COLO668 (cell line): ENCODE measurements at regions not wholly inside any gene's neighbourhood (a gene's known extent, or its start where the extent isn't known, plus 50 kb on each side); places are given as distances from the start of the nearest gene placed in this dataset.

Experiments used
- DNase-seq: peaks from one replicate; lab custom pipeline; 2025; ENCODE audit not compliant: unreplicated experiment; lab: John Stamatoyannopoulos, UW

DNA sequence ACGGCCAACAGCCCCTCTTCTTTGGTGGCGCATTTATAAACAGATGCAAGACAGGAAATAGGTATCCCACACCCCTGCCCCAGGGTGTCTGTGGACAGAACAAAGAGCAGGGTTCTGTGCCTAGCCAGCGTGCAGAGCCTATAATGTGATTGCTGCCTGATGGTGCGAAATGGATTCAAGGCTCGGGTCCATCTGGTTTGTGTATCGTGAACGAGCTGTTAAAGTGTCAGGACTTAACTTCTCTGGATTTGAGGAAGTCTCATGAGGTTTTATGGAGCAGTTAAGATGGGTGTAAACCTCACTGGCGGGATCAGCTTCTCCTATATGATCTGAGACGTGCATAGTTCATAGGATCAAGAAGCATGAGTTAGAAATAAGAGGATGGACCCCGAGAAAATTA, 388.7 kb upstream of the TBX3 start:
- DNase-seq, result no peak

DNA sequence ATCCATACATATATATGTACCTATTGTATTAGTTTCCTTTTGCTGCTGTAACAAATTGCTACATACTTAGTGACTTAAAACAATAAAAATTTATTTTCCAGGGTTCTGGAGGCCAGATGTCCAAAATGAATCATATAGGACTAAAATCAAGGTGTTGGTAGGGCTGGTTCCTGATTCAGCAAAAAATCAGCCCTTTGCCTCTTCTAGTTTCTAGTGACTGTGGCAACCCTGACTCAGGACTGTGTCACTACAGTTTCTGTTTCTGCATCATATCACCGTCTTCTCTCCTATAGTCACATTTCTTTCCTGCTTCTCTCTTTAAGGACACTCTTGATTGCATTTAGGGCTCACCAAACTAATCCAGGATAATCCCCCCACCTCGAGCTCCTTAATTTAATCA, 386.3 kb upstream of the TBX3 start:
- DNase-seq, result no peak

GRCh38 chr12:115064296-115064695, 380.3 kb upstream of the TBX3 start:
- DNase-seq, result no peak

DNA sequence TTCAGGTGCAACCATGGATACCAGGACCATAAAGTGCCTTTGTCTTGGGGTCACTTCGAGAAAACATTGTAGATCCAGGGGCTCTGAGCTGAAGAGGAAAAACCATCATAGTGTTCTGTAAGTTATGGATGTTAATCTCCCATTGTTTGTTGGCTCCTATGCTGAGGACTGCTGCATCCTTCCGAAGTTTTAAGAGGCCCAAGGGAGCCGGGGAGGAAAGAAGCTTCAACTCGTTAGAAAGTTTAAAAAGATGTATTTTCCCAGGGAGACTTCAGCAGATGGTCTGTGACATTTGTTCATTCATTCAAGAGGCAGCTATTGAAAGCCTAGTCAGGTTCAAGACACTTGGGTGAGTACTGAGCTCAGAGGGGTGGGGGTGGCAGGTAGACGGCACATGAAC, 378.8 kb upstream of the TBX3 start:
- DNase-seq, result no peak

DNA sequence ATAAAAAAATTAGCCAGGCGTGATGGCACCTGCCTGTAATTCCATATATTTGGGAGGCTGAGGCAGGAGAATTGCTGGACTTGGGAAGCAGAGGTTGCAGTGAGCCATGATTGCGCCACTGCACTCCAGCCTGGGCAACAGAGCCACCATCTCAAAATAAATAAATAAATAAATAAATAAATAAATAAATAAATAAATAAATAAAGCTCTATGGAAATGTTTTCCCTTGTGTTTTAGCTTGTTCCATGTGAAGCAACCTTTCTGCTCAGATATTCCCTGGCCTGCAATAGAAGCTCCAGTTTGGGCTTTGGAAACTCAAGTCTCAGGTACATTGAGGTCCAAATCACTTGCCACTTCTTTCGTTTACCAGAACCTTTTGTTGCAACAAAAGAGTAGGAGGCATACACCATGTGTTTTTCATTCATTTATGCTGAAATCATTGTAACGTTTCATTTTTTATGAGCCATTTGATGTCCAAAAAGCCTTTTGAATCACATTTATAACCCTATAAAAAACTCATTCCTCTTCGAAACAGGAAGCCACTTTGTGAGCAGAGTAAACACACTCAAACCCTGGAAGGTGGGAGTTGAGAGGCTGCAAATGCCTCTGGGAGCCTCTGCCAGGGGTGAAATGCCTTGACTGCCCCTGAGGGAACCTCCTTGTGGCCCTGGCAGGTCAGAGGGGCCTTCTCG, 376.6 kb upstream of the TBX3 start:
- DNase-seq, result no peak

DNA sequence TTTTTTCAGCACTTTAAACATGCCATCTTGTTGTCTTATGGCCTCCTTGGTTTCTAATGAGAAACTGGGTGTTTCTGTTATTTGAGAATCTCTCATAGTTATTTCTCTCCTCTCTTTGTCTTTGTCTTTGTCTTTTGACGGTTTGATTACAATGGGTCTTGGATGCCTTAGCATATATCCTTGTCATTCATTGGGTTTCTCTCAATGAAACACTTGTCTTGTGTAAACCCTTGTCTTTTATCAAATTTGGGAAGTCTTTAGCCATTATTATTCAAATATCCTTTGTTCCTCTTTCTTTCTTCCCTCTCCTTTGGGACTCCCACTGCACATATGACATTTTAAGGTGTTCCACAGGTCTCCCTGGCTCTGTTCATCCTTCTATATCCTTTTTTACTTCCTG, 373.5 kb upstream of the TBX3 start:
- no peak for DNase-seq

DNA sequence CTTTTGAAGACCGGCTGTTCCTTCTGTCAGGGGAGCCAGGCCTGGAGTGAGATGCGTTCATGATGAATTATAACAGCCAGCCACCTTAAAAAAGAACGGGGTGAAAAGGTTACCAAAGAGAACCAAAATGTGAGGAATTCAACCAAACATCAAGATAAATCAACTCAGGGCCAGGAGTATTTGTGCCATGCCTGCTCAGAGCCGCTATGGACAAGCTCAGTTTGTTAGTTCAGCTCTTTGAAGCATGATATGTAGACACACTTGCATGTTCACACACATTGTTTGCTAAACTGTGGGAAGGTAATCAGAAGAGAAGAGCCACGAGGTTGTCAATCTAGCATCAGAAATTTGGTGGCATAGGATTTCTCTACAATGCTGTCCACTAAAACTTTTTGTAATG, 367.4 kb upstream of the TBX3 start:
- no peak for DNase-seq

DNA sequence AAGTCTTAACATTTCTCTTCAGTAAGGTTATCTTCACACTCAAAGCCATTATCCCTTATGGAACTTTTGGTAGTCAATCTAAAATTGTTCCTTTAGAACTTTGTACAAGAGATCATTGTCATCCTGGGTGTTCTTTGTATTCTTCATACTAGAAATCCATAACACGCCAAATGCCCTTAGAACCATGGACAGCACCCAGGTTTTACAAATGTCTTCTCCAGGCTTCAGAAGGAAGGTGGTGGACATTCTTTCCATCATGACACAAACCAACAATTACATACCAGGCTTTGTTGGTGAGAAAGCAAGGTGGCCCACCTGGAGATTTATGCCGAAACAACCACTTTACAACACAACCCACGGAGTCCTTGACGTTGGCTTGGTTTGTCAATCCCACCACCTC, 365.6 kb upstream of the TBX3 start:
- DNase-seq, result no peak

GRCh38 chr12:115046805-115047204, 362.8 kb upstream of the TBX3 start:
- DNase-seq, result no peak

DNA sequence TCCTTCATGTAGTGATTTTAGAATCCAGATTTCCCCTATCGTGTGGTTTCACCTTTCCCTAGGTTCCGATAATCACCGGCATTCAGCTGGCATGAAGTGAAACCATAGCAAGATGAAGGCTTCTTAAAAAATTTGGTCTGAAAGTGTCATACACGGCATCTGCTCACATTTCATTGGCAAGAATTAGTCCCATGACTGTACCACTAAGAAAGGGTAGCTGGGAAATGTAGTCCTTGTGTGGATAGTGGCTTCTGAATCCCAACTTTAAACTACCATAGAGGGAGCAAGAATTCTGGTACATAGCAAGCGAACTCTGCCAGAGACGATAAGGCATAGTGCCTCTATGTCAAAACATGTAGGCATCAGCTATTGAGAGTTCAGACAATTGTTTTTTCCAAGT, 360.1 kb upstream of the TBX3 start:
- DNase-seq, result no peak

DNA sequence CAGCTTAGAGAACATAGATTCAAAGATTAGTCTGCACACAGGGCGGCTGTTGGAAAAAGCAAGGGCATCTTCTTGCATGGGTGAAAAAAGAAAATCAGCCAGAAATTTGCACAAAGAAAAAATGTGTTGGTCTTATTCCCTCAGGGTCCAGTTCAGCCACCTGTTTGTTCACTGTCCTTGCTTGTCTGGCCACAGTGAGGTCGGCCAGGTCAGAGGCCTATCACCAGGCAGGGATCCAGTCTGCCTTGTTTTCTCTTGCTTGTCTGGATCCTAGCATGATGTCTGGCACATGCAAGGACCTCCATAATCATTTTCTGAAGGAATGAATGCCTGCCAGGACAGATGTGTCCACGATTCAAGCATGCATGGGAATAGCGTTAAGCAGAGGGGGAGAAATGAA, 359.1 kb upstream of the TBX3 start:
- DNase-seq, result no peak

- no peak for DNase-seq
These were observed 358.4 kb upstream of the TBX3 start for GRCh38 chr12:115042341-115042740.

DNA sequence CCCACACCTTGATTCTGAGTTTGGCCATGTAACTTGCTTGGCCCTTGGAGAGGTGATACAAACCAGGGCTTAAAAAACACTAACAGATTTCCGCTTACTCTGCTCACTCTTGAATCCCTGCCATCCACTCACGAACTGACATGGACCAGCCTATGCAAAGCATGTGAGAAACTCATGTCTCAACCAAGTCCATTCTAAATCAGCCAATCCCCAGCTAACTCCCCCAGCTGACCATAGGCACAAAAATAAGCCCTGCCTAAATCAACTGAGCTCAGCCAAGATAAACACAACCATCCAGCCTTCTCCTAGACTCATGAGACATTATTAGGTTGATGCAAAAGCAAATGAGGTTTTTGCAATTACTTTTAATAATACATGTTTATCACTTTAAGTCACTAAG, 353.9 kb upstream of the TBX3 start:
- no peak for DNase-seq

DNA sequence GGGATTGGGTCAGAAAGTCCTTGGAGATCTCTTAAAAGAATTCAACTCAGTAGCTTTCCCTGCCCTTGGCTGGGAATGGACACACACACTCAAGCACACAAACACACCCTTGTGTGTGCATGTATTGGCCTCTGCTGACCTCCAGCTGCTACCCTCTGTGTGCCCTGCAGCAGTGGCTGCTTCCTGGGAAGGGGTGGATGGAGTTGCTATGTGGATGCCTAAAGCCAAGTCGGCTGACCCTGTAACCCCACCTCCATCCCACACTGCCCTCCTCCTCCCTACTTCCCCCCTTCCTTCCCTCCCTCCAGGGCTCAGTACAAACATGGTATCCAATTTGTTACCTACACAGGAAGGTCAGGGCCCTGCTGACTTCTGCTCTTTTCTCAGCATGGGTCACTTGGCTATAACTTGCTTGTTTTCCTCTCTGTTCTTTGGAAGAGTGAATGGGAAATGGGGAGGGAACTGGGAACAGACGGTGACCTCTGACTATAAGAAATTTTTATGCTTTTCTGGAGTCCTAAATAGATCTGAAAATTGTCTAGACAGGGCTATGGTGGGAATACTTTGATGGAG, 351.6 kb upstream of the TBX3 start:
- DNase-seq, result no peak

DNA sequence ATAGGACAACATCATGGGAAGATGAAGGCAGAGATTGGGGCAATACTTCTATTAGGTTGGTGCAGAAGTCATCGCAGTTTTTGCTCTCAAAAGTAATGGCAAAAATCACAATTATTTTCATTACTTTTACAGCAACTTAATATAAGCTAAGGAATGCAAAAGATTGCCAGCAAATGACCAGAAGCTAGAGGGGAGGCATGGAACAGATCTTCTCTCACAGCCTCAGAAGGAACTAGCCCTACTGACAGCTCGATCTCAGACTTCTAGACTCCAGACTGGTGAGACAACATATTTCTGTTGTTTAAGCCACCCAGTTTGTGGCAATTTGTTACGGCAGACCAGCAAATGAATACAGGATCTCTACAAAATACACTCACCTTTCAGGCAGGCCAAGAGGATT, 348.5 kb upstream of the TBX3 start:
- DNase-seq, result no peak

DNA sequence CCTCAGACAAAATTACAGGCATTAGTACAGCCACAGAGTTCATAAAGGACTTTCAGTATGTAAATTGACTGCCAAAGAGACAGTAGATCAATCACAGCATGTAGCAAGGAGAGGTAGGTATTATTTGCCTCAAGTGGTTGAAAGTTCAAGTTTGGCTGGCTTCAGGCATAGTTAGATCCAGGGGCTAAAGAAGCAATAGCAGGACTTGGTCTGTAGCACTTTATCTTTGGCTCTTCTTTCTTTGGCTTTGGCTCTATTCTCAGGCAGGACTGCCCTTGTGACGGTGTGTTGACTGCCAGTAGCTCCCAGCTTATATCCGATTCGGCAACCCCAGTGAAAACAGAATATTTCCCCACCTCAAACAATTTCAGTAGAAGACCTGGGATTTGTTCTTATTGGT, 346.0 kb upstream of the TBX3 start:
- DNase-seq, result no peak

- no peak for DNase-seq
These were observed 340.6 kb upstream of the TBX3 start for GRCh38 chr12:115024531-115024930.

GRCh38 chr12:115023279-115024265, 339.6 kb upstream of the TBX3 start:
- no peak for DNase-seq

- DNase-seq, result no peak
These were observed 336.1 kb upstream of the TBX3 start for GRCh38 chr12:115020091-115020490.

GRCh38 chr12:115017346-115017745, 333.4 kb upstream of the TBX3 start:
- DNase-seq, result no peak

DNA sequence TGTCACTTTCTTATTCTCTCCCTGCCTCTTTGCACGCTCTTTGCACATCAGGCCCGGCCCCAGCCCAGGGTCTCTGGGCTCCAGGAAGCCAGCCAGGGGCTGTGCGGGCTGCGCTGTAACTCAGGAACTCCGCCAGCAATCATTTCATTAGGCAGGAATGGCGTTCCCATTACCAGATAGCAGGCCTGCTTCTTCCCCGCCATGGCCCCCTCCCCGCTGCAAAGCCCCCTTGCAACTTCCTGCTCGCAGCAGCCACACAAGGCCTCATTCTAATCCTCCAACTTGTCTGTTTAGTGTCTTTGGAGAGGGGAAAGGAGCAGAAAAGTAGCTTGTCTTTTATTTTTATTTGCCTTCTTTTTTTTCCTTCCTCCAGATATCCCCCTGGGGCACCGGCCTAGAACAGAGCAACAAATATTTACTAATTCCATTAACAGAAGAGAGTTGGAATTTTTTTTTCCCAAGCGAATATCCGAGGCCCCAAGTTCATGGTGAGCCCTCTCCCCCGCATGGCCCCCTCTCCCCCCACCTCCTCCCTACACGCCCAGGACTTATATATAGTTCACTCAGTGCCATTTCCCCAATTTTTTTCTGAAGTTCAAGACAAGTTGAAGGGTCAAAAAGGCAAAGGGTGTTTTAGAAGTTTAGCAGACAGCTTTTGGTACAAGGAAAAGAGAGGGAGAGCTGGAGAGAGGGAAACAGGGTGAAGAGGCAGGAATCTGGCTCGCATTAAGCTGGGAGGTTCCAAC, 329.4 kb upstream of the TBX3 start:
- no peak for DNase-seq
